HepG2 (cell line): ENCODE measurements at regions not wholly inside any gene's neighbourhood (a gene's known extent, or its start where the extent isn't known, plus 50 kb on each side); places are given as distances from the start of the nearest gene placed in this dataset.

Source experiments
- ATAC-seq: fragments of 200-7000 bp; cut with Tn5 transposase; 3 replicates; pipeline ENCODE4 v1.9.1; 2020; ENCODE audit warnings: mild to moderate bottlenecking, moderate library complexity
- BruUV-seq: library from RNA; stranded (reverse); fragments of 400-500 nt; replicated peaks from 2 replicates; lab custom pipeline; 2021; lab: Mats Ljungman, UMichigan
- CTCF ChIA-PET: fragments of 300-600 bp; formaldehyde crosslinking; extraction: SDS; loops from one replicate; lab custom pipeline; 2021; ENCODE audit warnings: low total read pairs, inconsistent platforms, low intra/inter-chr PET ratio; lab: Yijun Ruan, JAX
- POLR2A ChIA-PET: fragments of 350-600 bp; sonication (Branson Sonifier 250); formaldehyde crosslinking; loops from one replicate; lab custom pipeline; 2020; ENCODE audit warnings: antibody characterized with exemption, inconsistent platforms; lab: Yijun Ruan, JAX
- DNase-seq: peaks from one replicate; pipeline ENCODE4 v3.0.0-alpha.2; 2015; ENCODE audit warnings: low spot score
- FAIRE-seq: peaks from 3 replicates; lab custom pipeline; 2011; peaks lifted over from hg19 to GRCh38; lab: Jason Lieb, UNC
- H2AFZ ChIP-seq: one replicate; pipeline ENCODE4 v1.6.1; 2011; ENCODE audit warnings: low read length, inconsistent platforms
- H3K27ac ChIP-seq: fragments of 300-600 bp; 3 replicates; pipeline ENCODE4 v1.8.0; 2011; ENCODE audit warnings: mixed run types, mild to moderate bottlenecking, mixed read lengths, low read length, inconsistent platforms; ENCODE audit not compliant: insufficient read depth; ENCODE audit errors: extremely low read length
- H3K27me3 ChIP-seq, 2 experiments: fragments of 200-600 bp in 1 of 2; 2 replicates in 1 of 2; 3 replicates in 1 of 2; pipeline versions ENCODE4 v1.6.0 to v1.8.0; 2011; ENCODE audit warnings: low read length in 2 of 2, mild to moderate bottlenecking in 2 of 2, moderate library complexity in 2 of 2, inconsistent platforms in 1 of 2; ENCODE audit not compliant: insufficient read depth in 2 of 2, control insufficient read depth in 1 of 2
- H3K36me3 ChIP-seq, 2 experiments: fragments of 200-600 bp in 1 of 2; replicated peaks in 1 of 2; 2 replicates in 1 of 2; 3 replicates in 1 of 2; pipeline versions ENCODE4 v1.5.1 to v1.8.0; 2011; ENCODE audit warnings: low read length in 2 of 2, inconsistent platforms in 1 of 2; ENCODE audit not compliant: insufficient read depth in 2 of 2, control insufficient read depth in 1 of 2
- H3K4me1 ChIP-seq: 2 replicates; pipeline ENCODE4 v1.5.1; 2012; ENCODE audit warnings: low read length, inconsistent platforms; ENCODE audit not compliant: insufficient read depth
- H3K4me2 ChIP-seq: 2 replicates; pipeline ENCODE4 v1.6.0; 2011; ENCODE audit warnings: low read depth, low read length, inconsistent platforms
- H3K4me3 ChIP-seq, 3 experiments: fragments of 200-600 bp in 1 of 3; sonication (generic), shearing (Covaris generic) in 1 of 3; replicated peaks in 1 of 3; 2 replicates each; pipeline ENCODE4 v1.5.1; 2011 to 2016; ENCODE audit warnings: low read length in 3 of 3, inconsistent platforms in 2 of 3, low read depth in 2 of 3, mild to moderate bottlenecking in 2 of 3, control low read depth in 1 of 3, mixed read lengths in 1 of 3; ENCODE audit not compliant: insufficient read depth in 1 of 3
- H3K79me2 ChIP-seq: one replicate; pipeline ENCODE4 v1.6.1; 2011; ENCODE audit warnings: low read length, inconsistent platforms; ENCODE audit not compliant: insufficient read depth
- H3K9ac ChIP-seq: 2 replicates; pipeline ENCODE4 v1.6.0; 2011; ENCODE audit warnings: mild to moderate bottlenecking, low read depth, low read length, inconsistent platforms; ENCODE audit not compliant: insufficient read depth
- H3K9me3 ChIP-seq: 2 replicates; pipeline ENCODE4 v1.5.1; 2012; ENCODE audit warnings: mild to moderate bottlenecking, low read length
- H4K20me1 ChIP-seq: 2 replicates; pipeline ENCODE4 v1.6.0; 2011; ENCODE audit warnings: inconsistent platforms, mild to moderate bottlenecking, low read length, moderate library complexity; ENCODE audit not compliant: insufficient read depth
- ARID4A ChIP-seq: sonication (generic); formaldehyde crosslinking; IDR thresholded peaks from 2 replicates; pipeline ENCODE4 v1.5.0; 2020; ENCODE audit warnings: mild to moderate bottlenecking, missing genetic modification reagents, borderline replicate concordance
- CREM ChIP-seq, 2 experiments: sonication (generic) in 1 of 2; formaldehyde crosslinking in 1 of 2; IDR thresholded peaks; 2 replicates each; pipeline versions ENCODE4 v1.4.0 to v1.6.1; 2016 to 2020; ENCODE audit warnings: antibody characterized with exemption in 1 of 2, mild to moderate bottlenecking in 1 of 2, missing genetic modification reagents in 1 of 2
- DRAP1 ChIP-seq: IDR thresholded peaks from 2 replicates; pipeline ENCODE4 v1.6.1; 2016; ENCODE audit warnings: missing genetic modification reagents, missing compliant biosample characterization
- GABPA ChIP-seq, 2 experiments: IDR thresholded peaks; 2 replicates each; pipeline ENCODE4 v1.6.1; 2011 to 2016; ENCODE audit warnings: low read depth in 2 of 2, low read length in 1 of 2, missing biosample characterization in 1 of 2, missing genetic modification characterization in 1 of 2
- MTERF4 ChIP-seq: sonication (generic); formaldehyde crosslinking; IDR thresholded peaks from 2 replicates; pipeline ENCODE4 v1.8.0; 2023; ENCODE audit warnings: mild to moderate bottlenecking, missing genetic modification reagents
- MYNN ChIP-seq: sonication (generic); formaldehyde crosslinking; IDR thresholded peaks from 2 replicates; pipeline ENCODE4 v1.4.0; 2020; ENCODE audit warnings: mild to moderate bottlenecking, low read depth, missing genetic modification reagents
- NKX3-1 ChIP-seq: sonication (generic); formaldehyde crosslinking; IDR thresholded peaks from 2 replicates; pipeline ENCODE4 v1.5.0; 2020; ENCODE audit warnings: missing genetic modification reagents
- RFXAP ChIP-seq: sonication (generic); formaldehyde crosslinking; IDR thresholded peaks from 2 replicates; pipeline ENCODE4 v1.4.0; 2020; ENCODE audit warnings: missing genetic modification reagents, borderline replicate concordance
- SMYD3 ChIP-seq: sonication (generic); formaldehyde crosslinking; IDR thresholded peaks from 2 replicates; pipeline ENCODE4 v1.8.1; 2023; ENCODE audit warnings: mild to moderate bottlenecking, missing genetic modification reagents
- SOX13 ChIP-seq, 3 experiments: fragments of 450-650 bp in 1 of 3; sonication (generic) in 1 of 3; formaldehyde crosslinking in 1 of 3; IDR thresholded peaks in 2 of 3; conservative IDR thresholded peaks in 1 of 3; 2 replicates each; pipeline versions ENCODE4 v1.5.0 to v1.6.1; 2016 to 2020; ENCODE audit warnings: antibody characterized with exemption in 1 of 3, mild to moderate bottlenecking in 1 of 3, missing compliant biosample characterization in 1 of 3, missing genetic modification reagents in 1 of 3, moderate library complexity in 1 of 3
- SOX5 ChIP-seq: IDR thresholded peaks from 2 replicates; pipeline ENCODE4 v1.6.1; 2016; ENCODE audit warnings: borderline replicate concordance
- TBX3 ChIP-seq: fragments of 450-650 bp; IDR thresholded peaks from 2 replicates; pipeline ENCODE4 v1.6.1; 2017; ENCODE audit warnings: antibody characterized with exemption, mild to moderate bottlenecking, inconsistent platforms, borderline replicate concordance
- YEATS2 ChIP-seq: sonication (generic); formaldehyde crosslinking; IDR thresholded peaks from 2 replicates; pipeline ENCODE4 v1.4.0; 2020; ENCODE audit warnings: missing genetic modification reagents, borderline replicate concordance
- ZEB1 ChIP-seq: IDR thresholded peaks from 2 replicates; pipeline ENCODE4 v1.6.1; 2012; ENCODE audit warnings: mild to moderate bottlenecking, low read depth, inconsistent platforms; ENCODE audit not compliant: insufficient replicate concordance
- ZKSCAN1 ChIP-seq: fragments of 150-350 bp; IDR thresholded peaks from 2 replicates; pipeline ENCODE4 v1.6.1; 2014; ENCODE audit warnings: low read length
- ZNF121 ChIP-seq: sonication (generic); formaldehyde crosslinking; IDR thresholded peaks from 2 replicates; pipeline ENCODE4 v1.5.0; 2020; ENCODE audit warnings: mild to moderate bottlenecking, missing genetic modification reagents
- WGBS: methylation state at CpG from one replicate; pipeline ENCODE4 v1.1.6; 2017; ENCODE audit warnings: low lambda C conversion rate; 5-methylcytosine and 5-hydroxymethylcytosine counted together
- in situ Hi-C: cut with HindIII; loops from 2 replicates; pipeline ENCODE4 v1.10.0; 2017; ENCODE audit warnings: low pct_unique_long_range_greater_than_20kb; ENCODE audit not compliant: extremely low pct_ligation_motif_present
- intact Hi-C: fragments of 100-400 bp; cut with micrococcal nuclease; formaldehyde crosslinking; loops from one replicate; pipeline ENCODE4 v1.10.0; 2022; ENCODE audit not compliant: unreplicated experiment

- Histone ChIP-seq H3K9me3 (peaks cover 14% of the 10 kb centered on the region), H3K36me3 (no peaks in the 10 kb centered on the region), H3K9ac (no peak overlapping the region), H3K79me2 (no peaks in the 10 kb centered on the region), H4K20me1 (no peaks in the 10 kb centered on the region), H3K4me2 (no peak overlapping the region), H2AFZ (no peak overlapping the region), H3K27me3 (no peaks in the 10 kb centered on the region), H3K4me3 (no peak overlapping the region), H3K4me1 (no peaks in the 10 kb centered on the region), H3K27ac (no peak overlapping the region)
- ChIA-PET CTCF (no interaction called here), POLR2A (no interaction called here)
- no peak for DNase-seq
- FAIRE-seq: no peak
- no TSS peak for BruUV-seq
- intact Hi-C loops: no loop called here
- 70% methylated on average over 3 of the region's 3 CpGs for WGBS
- ATAC-seq: no peak
- in situ Hi-C loops: no loop called here
- no peak for TF ChIP-seq SOX5 (CRISPR knock-in tag)
- no peak for TF ChIP-seq TBX3
- no peak for TF ChIP-seq DRAP1 (CRISPR knock-in tag)
- TF ChIP-seq MYNN: no peak
- no peak for TF ChIP-seq ZKSCAN1
- TF ChIP-seq SMYD3 (CRISPR knock-in tag): no peak
- no peak for TF ChIP-seq MTERF4
- no peak for TF ChIP-seq GABPA (IDR thresholded peaks at IDR 0.05; ENCODE audit: low read depth, low read length)
- no peak for TF ChIP-seq GABPA (CRISPR knock-in tag; IDR thresholded peaks at IDR 0.05; ENCODE audit: low read depth)
- no peak for TF ChIP-seq NKX3-1 (CRISPR knock-in tag)
- no peak for TF ChIP-seq ZNF121 (CRISPR knock-in tag)
- no peak for TF ChIP-seq ZEB1
- TF ChIP-seq SOX13 (IDR thresholded peaks at IDR 0.05): no peak
- TF ChIP-seq SOX13 (CRISPR knock-in tag; conservative IDR thresholded peaks at IDR 0.05 in 1 of 2, IDR thresholded peaks at IDR 0.05 in 1 of 2): no peak
- TF ChIP-seq ARID4A (CRISPR knock-in tag): no peak
- no peak for TF ChIP-seq YEATS2 (CRISPR knock-in tag)
- no peak for TF ChIP-seq CREM (IDR thresholded peaks at IDR 0.05)
- TF ChIP-seq CREM (CRISPR knock-in tag; IDR thresholded peaks at IDR 0.05): no peak
- TF ChIP-seq RFXAP (CRISPR knock-in tag): no peak
Observed at GRCh38 chr10:52500476-52500875, 186.4 kb downstream of the DKK1 start.
